Activated CD4-positive, alpha-beta memory T cell treated with anti-CD3 and anti-CD28 coated beads for 36 hours (primary cell): ENCODE measurements at regions not wholly inside any gene's neighbourhood (a gene's known extent, or its start where the extent isn't known, plus 50 kb on each side); places are given as distances from the start of the nearest gene placed in this dataset.

Source experiments
- CTCF ChIA-PET: fragments of 350-600 bp; sonication (Branson Sonifier 250); formaldehyde crosslinking; loops from one replicate; lab custom pipeline; 2021; ENCODE audit warnings: antibody characterized with exemption, inconsistent platforms; lab: Charles Lee
- POLR2A ChIA-PET: fragments of 350-600 bp; sonication (Branson Sonifier 250); formaldehyde crosslinking; loops from one replicate; lab custom pipeline; 2021; ENCODE audit warnings: antibody characterized with exemption; lab: Charles Lee
- DNase-seq: peaks from one replicate; pipeline ENCODE4 v3.0.0-alpha.2; 2020
- H3K27ac Mint-ChIP-seq: one replicate; pipeline ENCODE4 v1.8.0; 2021; ENCODE audit warnings: mixed read lengths
- H3K27me3 Mint-ChIP-seq: one replicate; pipeline ENCODE4 v1.8.0; 2021; ENCODE audit warnings: mixed read lengths
- H3K36me3 Mint-ChIP-seq: one replicate; pipeline ENCODE4 v1.8.0; 2021; ENCODE audit warnings: mixed read lengths
- H3K4me1 Mint-ChIP-seq: one replicate; pipeline ENCODE4 v1.8.0; 2021; ENCODE audit warnings: low read depth, mixed read lengths
- H3K4me3 Mint-ChIP-seq: one replicate; pipeline ENCODE4 v1.8.0; 2021; ENCODE audit warnings: mild to moderate bottlenecking, mixed read lengths
- H3K9me3 Mint-ChIP-seq: one replicate; pipeline ENCODE4 v1.8.0; 2021; ENCODE audit warnings: mixed read lengths
- intact Hi-C: fragments of 100-400 bp; cut with micrococcal nuclease; formaldehyde crosslinking; loops from one replicate; pipeline ENCODE4 v1.15.1; 2023

GRCh38 chr10:6769704-6770417 is 189.8 kb upstream of the PRKCQ start:
- intact Hi-C loops: no loop called here
- Mint-ChIP-seq H3K4me1 (no peaks in the 10 kb centered on the region), H3K27me3 (peaks cover 16% of the 10 kb centered on the region), H3K36me3 (no peaks in the 10 kb centered on the region), H3K9me3 (peaks cover 6% of the 10 kb centered on the region), H3K4me3 (no peak overlapping the region), H3K27ac (no peak overlapping the region)
- CTCF ChIA-PET: no interaction called here
- POLR2A ChIA-PET: no interaction called here
- DNase-seq: no peak

- ChIA-PET POLR2A (no interaction called here), CTCF (no interaction called here)
- Mint-ChIP-seq H3K4me1 (no peaks in the 10 kb centered on the region), H3K36me3 (no peaks in the 10 kb centered on the region), H3K27ac (no peak overlapping the region), H3K27me3 (peaks cover 34% of the 10 kb centered on the region), H3K9me3 (peaks cover 6% of the 10 kb centered on the region), H3K4me3 (no peak overlapping the region)
- intact Hi-C loops: no loop called here
- no peak for DNase-seq
These were observed 186.2 kb upstream of the PRKCQ start for GRCh38 chr10:6766131-6766801.

GRCh38 chr10:6763423-6763822 is 183.3 kb upstream of the PRKCQ start:
- H3K36me3 Mint-ChIP-seq: no peaks in the 10 kb centered on the region
- peaks cover 4% of the 10 kb centered on the region for H3K9me3 Mint-ChIP-seq
- intact Hi-C loops: no loop called here
- no peak for DNase-seq
- H3K27me3 Mint-ChIP-seq: peaks cover 41% of the 10 kb centered on the region
- H3K27ac Mint-ChIP-seq: no peak overlapping the region
- ChIA-PET CTCF (no interaction called here), POLR2A (no interaction called here)
- H3K4me1 Mint-ChIP-seq: no peaks in the 10 kb centered on the region
- H3K4me3 Mint-ChIP-seq: no peak overlapping the region

- CTCF ChIA-PET: no interaction called here
- POLR2A ChIA-PET: no interaction called here
- H3K36me3 Mint-ChIP-seq: no peaks in the 10 kb centered on the region
- peaks cover 44% of the 10 kb centered on the region for H3K27me3 Mint-ChIP-seq
- no peak for DNase-seq
- no peaks in the 10 kb centered on the region for H3K4me1 Mint-ChIP-seq
- intact Hi-C loops: no loop called here
- H3K27ac Mint-ChIP-seq: no peak overlapping the region
- peaks cover 4% of the 10 kb centered on the region for H3K9me3 Mint-ChIP-seq
- no peak overlapping the region for H3K4me3 Mint-ChIP-seq
These were observed 182.9 kb upstream of the PRKCQ start for GRCh38 chr10:6763001-6763400.

GRCh38 chr10:6759961-6760360 is 179.9 kb upstream of the PRKCQ start:
- H3K36me3 Mint-ChIP-seq: no peaks in the 10 kb centered on the region
- H3K4me1 Mint-ChIP-seq: no peaks in the 10 kb centered on the region
- H3K27ac Mint-ChIP-seq: no peak overlapping the region
- CTCF ChIA-PET: no interaction called here
- POLR2A ChIA-PET: no interaction called here
- DNase-seq: no peak
- peaks cover 52% of the 10 kb centered on the region for H3K27me3 Mint-ChIP-seq
- intact Hi-C loops: no loop called here
- no peak overlapping the region for H3K4me3 Mint-ChIP-seq
- peaks cover 4% of the 10 kb centered on the region for H3K9me3 Mint-ChIP-seq

GRCh38 chr10:6757158-6757557 is 177.1 kb upstream of the PRKCQ start:
- ChIA-PET POLR2A (no interaction called here), CTCF (no interaction called here)
- no peak overlapping the region for H3K27ac Mint-ChIP-seq
- no peak overlapping the region for H3K4me3 Mint-ChIP-seq
- H3K36me3 Mint-ChIP-seq: no peaks in the 10 kb centered on the region
- peaks cover 48% of the 10 kb centered on the region for H3K27me3 Mint-ChIP-seq
- no peaks in the 10 kb centered on the region for H3K4me1 Mint-ChIP-seq
- intact Hi-C loops: no loop called here
- peaks cover 4% of the 10 kb centered on the region for H3K9me3 Mint-ChIP-seq
- no peak for DNase-seq

GRCh38 chr10:6756716-6757115 is 176.6 kb upstream of the PRKCQ start:
- Mint-ChIP-seq H3K27me3 (peaks cover 47% of the 10 kb centered on the region), H3K9me3 (peaks cover 4% of the 10 kb centered on the region), H3K36me3 (no peaks in the 10 kb centered on the region), H3K27ac (no peak overlapping the region), H3K4me1 (no peaks in the 10 kb centered on the region), H3K4me3 (no peak overlapping the region)
- no peak for DNase-seq
- intact Hi-C loops: no loop called here
- POLR2A ChIA-PET: no interaction called here
- CTCF ChIA-PET: no interaction called here

- Mint-ChIP-seq H3K4me1 (no peaks in the 10 kb centered on the region), H3K9me3 (peaks cover 2% of the 10 kb centered on the region), H3K27me3 (peaks cover 42% of the 10 kb centered on the region), H3K36me3 (no peaks in the 10 kb centered on the region), H3K4me3 (no peak overlapping the region), H3K27ac (no peak overlapping the region)
- CTCF ChIA-PET: no interaction called here
- no peak for DNase-seq
- POLR2A ChIA-PET: no interaction called here
- intact Hi-C loops: no loop called here
These were observed 175.8 kb upstream of the PRKCQ start for GRCh38 chr10:6755781-6756460.

GRCh38 chr10:6753644-6754043 is 173.6 kb upstream of the PRKCQ start:
- H3K4me1 Mint-ChIP-seq: no peaks in the 10 kb centered on the region
- no peak for DNase-seq
- ChIA-PET POLR2A (no interaction called here), CTCF (no interaction called here)
- intact Hi-C loops: no loop called here
- no peaks in the 10 kb centered on the region for H3K36me3 Mint-ChIP-seq
- no peak overlapping the region for H3K27ac Mint-ChIP-seq
- H3K27me3 Mint-ChIP-seq: peaks cover 38% of the 10 kb centered on the region
- H3K9me3 Mint-ChIP-seq: peaks cover 4% of the 10 kb centered on the region
- no peak overlapping the region for H3K4me3 Mint-ChIP-seq

GRCh38 chr10:6751363-6751762 is 171.3 kb upstream of the PRKCQ start:
- peaks cover 4% of the 10 kb centered on the region for H3K9me3 Mint-ChIP-seq
- no peak overlapping the region for H3K27ac Mint-ChIP-seq
- peaks cover 23% of the 10 kb centered on the region for H3K27me3 Mint-ChIP-seq
- H3K36me3 Mint-ChIP-seq: no peaks in the 10 kb centered on the region
- CTCF ChIA-PET: no interaction called here
- no peak overlapping the region for H3K4me3 Mint-ChIP-seq
- intact Hi-C loops: no loop called here
- POLR2A ChIA-PET: no interaction called here
- no peaks in the 10 kb centered on the region for H3K4me1 Mint-ChIP-seq
- no peak for DNase-seq

GRCh38 chr10:6748981-6749635 is 169.0 kb upstream of the PRKCQ start:
- CTCF ChIA-PET: no interaction called here
- Mint-ChIP-seq H3K36me3 (no peaks in the 10 kb centered on the region), H3K4me1 (no peaks in the 10 kb centered on the region), H3K27ac (no peak overlapping the region), H3K4me3 (no peak overlapping the region), H3K9me3 (peaks cover 4% of the 10 kb centered on the region), H3K27me3 (peaks cover 20% of the 10 kb centered on the region)
- intact Hi-C loops: no loop called here
- DNase-seq: no peak
- POLR2A ChIA-PET: no interaction called here

- ChIA-PET CTCF (interaction anchor here (0.6 kb wide), 1 partner anchor 1151 kb away, joined by 4 read pairs; no protein-coding TSS in a partner anchor), POLR2A (no interaction called here)
- Mint-ChIP-seq H3K36me3 (no peaks in the 10 kb centered on the region), H3K27me3 (peaks cover 13% of the 10 kb centered on the region), H3K9me3 (peaks cover 4% of the 10 kb centered on the region), H3K27ac (no peak overlapping the region), H3K4me1 (no peaks in the 10 kb centered on the region), H3K4me3 (no peak overlapping the region)
- intact Hi-C loops: no loop called here
- DNase-seq: no peak
These were observed 168.0 kb upstream of the PRKCQ start for GRCh38 chr10:6748029-6748428.
